H1 (cell line): ENCODE measurements at regions not wholly inside any gene's neighbourhood (a gene's known extent, or its start where the extent isn't known, plus 50 kb on each side); places are given as distances from the start of the nearest gene placed in this dataset.

Source experiments
- CTCF ChIA-PET: fragments of 300-600 bp; sonication (Branson Sonifier 250); formaldehyde crosslinking; loops from one replicate; lab custom pipeline; 2021; ENCODE audit not compliant: partially characterized antibody; lab: Charles Lee
- POLR2A ChIA-PET: fragments of 300-600 bp; sonication (Branson Sonifier 250); formaldehyde crosslinking; loops from one replicate; lab custom pipeline; 2021; ENCODE audit warnings: inconsistent platforms; ENCODE audit not compliant: partially characterized antibody; lab: Charles Lee
- DNase-seq, 2 experiments: peaks; one replicate each; pipeline versions ENCODE4 v3.0.0 to v3.0.0-alpha.2; 2010 to 2022; ENCODE audit warnings: low spot score in 2 of 2, low read depth in 1 of 2, mixed read lengths in 1 of 2
- FAIRE-seq: peaks from 2 replicates; lab custom pipeline; 2011; peaks lifted over from hg19 to GRCh38; lab: Jason Lieb, UNC
- H2AFZ ChIP-seq: 2 replicates; pipeline ENCODE4 v1.8.1; 2012; ENCODE audit warnings: low read length, inconsistent platforms
- H2AK5ac ChIP-seq: 2 replicates; pipeline ENCODE4 v1.6.1; 2013; ENCODE audit warnings: low read depth, low read length
- H2BK120ac ChIP-seq: replicated peaks from 2 replicates; pipeline ENCODE3; 2013; ENCODE audit warnings: low read depth, low read length, inconsistent platforms
- H2BK12ac ChIP-seq: 2 replicates; pipeline ENCODE4 v1.6.1; 2013; ENCODE audit warnings: low read depth, low read length
- H2BK15ac ChIP-seq: 2 replicates; pipeline ENCODE4 v1.6.1; 2013; ENCODE audit warnings: low read length
- H2BK20ac ChIP-seq: 2 replicates; pipeline ENCODE4 v1.6.1; 2013; ENCODE audit warnings: low read length
- H2BK5ac ChIP-seq: 2 replicates; pipeline ENCODE4 v1.6.1; 2013; ENCODE audit warnings: low read depth, low read length
- H3K14ac ChIP-seq: 2 replicates; pipeline ENCODE4 v1.6.1; 2013; ENCODE audit warnings: inconsistent platforms; ENCODE audit not compliant: insufficient read length
- H3K18ac ChIP-seq: 2 replicates; pipeline ENCODE4 v1.6.1; 2013; ENCODE audit warnings: low read length; ENCODE audit errors: extremely low read depth
- H3K23ac ChIP-seq: 2 replicates; pipeline ENCODE4 v1.6.1; 2013; ENCODE audit warnings: inconsistent platforms; ENCODE audit not compliant: insufficient read length
- H3K23me2 ChIP-seq: 2 replicates; pipeline ENCODE4 v1.6.1; 2013; ENCODE audit warnings: low read depth, low read length
- H3K27ac ChIP-seq: 2 replicates; pipeline ENCODE4 v1.6.1; 2011; ENCODE audit warnings: low read depth, low read length, inconsistent platforms
- H3K27me3 ChIP-seq, 4 experiments: replicated peaks in 1 of 4; 1 replicate in 1 of 4; 2 replicates in 3 of 4; pipeline versions ENCODE4 v1.6.1 to v1.8.1; 2011 to 2013; ENCODE audit warnings: low read length in 3 of 4, mild to moderate bottlenecking in 3 of 4, inconsistent platforms in 2 of 4, mixed read lengths in 2 of 4, moderate library complexity in 1 of 4; ENCODE audit not compliant: control insufficient read depth in 3 of 4, insufficient read depth in 3 of 4; ENCODE audit errors: extremely low read depth in 1 of 4
- H3K36me3 ChIP-seq, 4 experiments: 2 replicates each; pipeline versions ENCODE4 v1.6.1 to v1.8.1; 2011 to 2013; ENCODE audit warnings: mild to moderate bottlenecking in 4 of 4, low read length in 3 of 4, moderate library complexity in 2 of 4, control low read depth in 1 of 4, inconsistent platforms in 1 of 4; ENCODE audit not compliant: insufficient read depth in 4 of 4, control insufficient read depth in 2 of 4
- H3K4ac ChIP-seq: replicated peaks from 2 replicates; pipeline ENCODE3; 2013; ENCODE audit warnings: low read length, low read depth, mixed read lengths, inconsistent platforms; ENCODE audit not compliant: insufficient read length
- H3K4me1 ChIP-seq, 4 experiments: replicated peaks in 1 of 4; 1 replicate in 1 of 4; 2 replicates in 3 of 4; pipeline versions ENCODE4 v1.6.1 to v1.8.1; 2011 to 2013; ENCODE audit warnings: low read length in 3 of 4, inconsistent platforms in 2 of 4, mixed read lengths in 1 of 4; ENCODE audit not compliant: insufficient read depth in 4 of 4, control insufficient read depth in 3 of 4
- H3K4me2 ChIP-seq, 2 experiments: 2 replicates each; pipeline versions ENCODE4 v1.6.1 to v1.8.1; 2011 to 2013; ENCODE audit warnings: low read depth in 2 of 2, low read length in 2 of 2, control low read depth in 1 of 2, inconsistent platforms in 1 of 2, mild to moderate bottlenecking in 1 of 2; ENCODE audit not compliant: insufficient read depth in 1 of 2
- H3K4me3 ChIP-seq, 4 experiments: fragments of 200-600, 300-600 bp in 1 of 4; sonication (generic), shearing (Covaris generic), sonication (Bioruptor Twin) in 1 of 4; 2 replicates each; pipeline versions ENCODE4 v1.5.1 to v1.8.1; 2011 to 2016; ENCODE audit warnings: low read length in 4 of 4, low read depth in 3 of 4, control low read depth in 2 of 4, inconsistent platforms in 2 of 4, mild to moderate bottlenecking in 2 of 4, mixed read lengths in 1 of 4, moderate library complexity in 1 of 4; ENCODE audit not compliant: insufficient read depth in 2 of 4; ENCODE audit errors: extremely low read depth in 1 of 4
- H3K56ac ChIP-seq: replicated peaks from 2 replicates; pipeline ENCODE3; 2013; ENCODE audit warnings: low read depth, mild to moderate bottlenecking, mixed read lengths, low read length, inconsistent platforms; ENCODE audit not compliant: insufficient read length
- H3K79me1 ChIP-seq: 2 replicates; pipeline ENCODE4 v1.6.1; 2013; ENCODE audit warnings: low read depth, low read length, control low read depth
- H3K79me2 ChIP-seq, 2 experiments: 2 replicates each; pipeline versions ENCODE4 v1.6.1 to v1.8.1; 2012 to 2013; ENCODE audit warnings: low read length in 2 of 2, mild to moderate bottlenecking in 2 of 2, inconsistent platforms in 1 of 2; ENCODE audit not compliant: insufficient read depth in 2 of 2, control insufficient read depth in 1 of 2
- H3K9ac ChIP-seq, 4 experiments: replicated peaks in 1 of 4; 1 replicate in 1 of 4; 2 replicates in 3 of 4; pipeline versions ENCODE4 v1.6.1 to v1.8.1; 2011 to 2013; ENCODE audit warnings: low read depth in 3 of 4, low read length in 3 of 4, control low read depth in 2 of 4, mild to moderate bottlenecking in 2 of 4, moderate library complexity in 2 of 4, inconsistent platforms in 1 of 4; ENCODE audit errors: extremely low read depth in 1 of 4
- H3K9me3 ChIP-seq, 2 experiments: 2 replicates each; pipeline versions ENCODE4 v1.6.1 to v1.8.1; 2012 to 2013; ENCODE audit warnings: mild to moderate bottlenecking in 2 of 2, moderate library complexity in 2 of 2, control low read depth in 1 of 2, inconsistent platforms in 1 of 2, low read depth in 1 of 2, low read length in 1 of 2, mixed read lengths in 1 of 2; ENCODE audit not compliant: insufficient read depth in 2 of 2
- H4K20me1 ChIP-seq, 2 experiments: replicated peaks in 1 of 2; 2 replicates each; pipeline versions ENCODE3 to v1.8.1; 2011 to 2013; ENCODE audit warnings: inconsistent platforms in 2 of 2, low read length in 2 of 2, mild to moderate bottlenecking in 1 of 2; ENCODE audit not compliant: insufficient read depth in 2 of 2, control insufficient read depth in 1 of 2
- H4K5ac ChIP-seq: 2 replicates; pipeline ENCODE4 v1.6.1; 2013; ENCODE audit warnings: low read length, low read depth, mixed read lengths, inconsistent platforms; ENCODE audit not compliant: insufficient read length
- H4K8ac ChIP-seq: 2 replicates; pipeline ENCODE4 v1.8.0; 2013; ENCODE audit warnings: mild to moderate bottlenecking, moderate library complexity, low read length, inconsistent platforms; ENCODE audit not compliant: insufficient read depth; ENCODE audit errors: extremely low read depth
- H4K91ac ChIP-seq: replicated peaks from 2 replicates; pipeline ENCODE3; 2013; ENCODE audit warnings: low read length, mixed read lengths, inconsistent platforms; ENCODE audit not compliant: insufficient read length
- BACH1 ChIP-seq: IDR thresholded peaks from 2 replicates; pipeline ENCODE4 v1.6.1; 2012; ENCODE audit warnings: low read length, improper control_type of control experiment
- CEBPB ChIP-seq: IDR thresholded peaks from 2 replicates; pipeline ENCODE4 v1.6.1; 2012; ENCODE audit warnings: low read depth, low read length
- CHD1 ChIP-seq: IDR thresholded peaks from 2 replicates; pipeline ENCODE4 v1.6.1; 2012; ENCODE audit warnings: low read depth, low read length, improper control_type of control experiment
- EP300 ChIP-seq, 2 experiments: IDR thresholded peaks; 1 replicate in 1 of 2; 2 replicates in 1 of 2; pipeline ENCODE4 v1.6.1; 2011 to 2012; ENCODE audit warnings: low read depth in 2 of 2, low read length in 2 of 2, mild to moderate bottlenecking in 2 of 2, borderline replicate concordance in 1 of 2, inconsistent platforms in 1 of 2, moderate library complexity in 1 of 2
- HDAC6 ChIP-seq: IDR thresholded peaks from one replicate; pipeline ENCODE4 v1.7.1; 2012; ENCODE audit warnings: low read depth, mild to moderate bottlenecking, inconsistent platforms, low read length, moderate library complexity
- KDM5A ChIP-seq: fragments of 200-600 bp; IDR thresholded peaks from 2 replicates; pipeline ENCODE4 v1.7.1; 2012; ENCODE audit warnings: mild to moderate bottlenecking, low read length, inconsistent platforms, mixed read lengths
- POLR2AphosphoS5 ChIP-seq: IDR thresholded peaks from 2 replicates; pipeline ENCODE4 v1.6.1; 2011; ENCODE audit warnings: low read depth, low read length
- RAD21 ChIP-seq, 2 experiments: IDR thresholded peaks in 1 of 2; conservative IDR thresholded peaks in 1 of 2; 2 replicates each; pipeline ENCODE4 v1.6.1; 2011; ENCODE audit warnings: low read depth in 2 of 2, low read length in 2 of 2, improper control_type of control experiment in 1 of 2, inconsistent platforms in 1 of 2, mild to moderate bottlenecking in 1 of 2, moderate library complexity in 1 of 2
- RNF2 ChIP-seq: fragments of 200-900, 300-1000 bp; sonication (generic); IDR thresholded peaks from 2 replicates; pipeline ENCODE4 v1.7.1; 2016; ENCODE audit warnings: borderline replicate concordance, low read depth, mild to moderate bottlenecking, antibody characterized with exemption, low read length; ENCODE audit not compliant: poor library complexity, severe bottlenecking; ENCODE audit errors: missing control alignments
- RXRA ChIP-seq: IDR thresholded peaks from 2 replicates; pipeline ENCODE4 v1.6.1; 2011; ENCODE audit warnings: low read depth, mild to moderate bottlenecking, low read length, moderate library complexity; ENCODE audit not compliant: insufficient read depth
- SAP30 ChIP-seq: fragments of 300-600 bp; sonication (generic); IDR thresholded peaks from 2 replicates; pipeline ENCODE4 v1.7.1; 2012; ENCODE audit warnings: low read length, moderate library complexity, mild to moderate bottlenecking, inconsistent platforms; ENCODE audit not compliant: insufficient read depth, insufficient replicate concordance
- SP1 ChIP-seq: IDR thresholded peaks from 2 replicates; pipeline ENCODE4 v1.6.1; 2011; ENCODE audit warnings: low read depth, low read length
- SRF ChIP-seq: IDR thresholded peaks from 2 replicates; pipeline ENCODE4 v1.6.1; 2011; ENCODE audit warnings: mild to moderate bottlenecking, low read depth, low read length, moderate library complexity
- WGBS, 2 experiments: shearing (Covaris generic) in 1 of 2; methylation state at CpG; one replicate each; pipeline versions ENCODE4 v1.1.6 to v1.1.7; 2013 to 2015; ENCODE audit warnings: low lambda C conversion rate in 2 of 2, mixed read lengths in 2 of 2, inconsistent platforms in 1 of 2, low coverage in 1 of 2, missing lambda C conversion rate in 1 of 2; ENCODE audit not compliant: insufficient replicate concordance in 2 of 2, insufficient coverage in 1 of 2, insufficient read length in 1 of 2; ENCODE audit errors: extremely low coverage in 1 of 2, missing lambda C conversion rate in 1 of 2; 5-methylcytosine and 5-hydroxymethylcytosine counted together

DNA sequence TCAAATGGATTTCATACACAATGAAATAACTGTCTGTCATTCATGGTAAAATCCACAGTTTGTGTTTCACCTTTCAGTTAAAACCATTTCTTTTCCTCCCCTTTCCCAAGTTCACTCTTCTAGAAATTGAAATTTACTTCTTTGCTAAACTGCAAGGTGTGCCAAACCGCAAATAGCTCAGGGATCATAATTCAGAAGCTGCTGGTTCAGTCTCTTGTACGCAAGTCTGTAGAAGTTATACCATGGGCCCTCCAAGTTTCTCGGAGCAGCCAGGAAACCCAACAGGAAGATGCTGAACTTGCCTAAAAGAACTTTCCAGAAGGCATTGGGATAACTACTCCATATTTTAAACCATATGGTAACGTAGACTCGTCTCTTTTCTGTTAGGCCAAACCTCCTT, 268.9 kb downstream of the FLRT2 start:
- no peak overlapping the region for H2BK5ac ChIP-seq
- H2AFZ ChIP-seq = no peak overlapping the region
- POLR2A ChIA-PET = interaction anchor here (0.6 kb wide), 1 partner anchor 12 kb away, joined by 3 read pairs; no protein-coding TSS in a partner anchor
- no peak overlapping the region for H3K27ac ChIP-seq
- no peak overlapping the region for H2BK120ac ChIP-seq
- H3K79me2 ChIP-seq = no peaks in the 10 kb centered on the region
- H3K4ac ChIP-seq = no peak overlapping the region
- H4K5ac ChIP-seq = no peak overlapping the region
- WGBS, 2 experiments = 79% methylated on average over 5 of the region's 5 CpGs; no CpG with 5 or more reads in 1 of the 2 experiments
- H3K79me1 ChIP-seq = no peaks in the 10 kb centered on the region
- no peak for DNase-seq
- no peak overlapping the region for H3K23ac ChIP-seq
- no peaks in the 10 kb centered on the region for H3K27me3 ChIP-seq
- FAIRE-seq = no peak
- H3K56ac ChIP-seq = no peak overlapping the region
- no peak overlapping the region for H2AK5ac ChIP-seq
- no peak overlapping the region for H3K4me2 ChIP-seq
- no peaks in the 10 kb centered on the region for H4K20me1 ChIP-seq
- H3K36me3 ChIP-seq = no peaks in the 10 kb centered on the region
- no peak overlapping the region for H3K4me3 ChIP-seq
- no peak overlapping the region for H2BK15ac ChIP-seq
- no peaks in the 10 kb centered on the region for H3K23me2 ChIP-seq
- H4K8ac ChIP-seq = no peak overlapping the region
- H3K4me1 ChIP-seq = no peaks in the 10 kb centered on the region
- no peak overlapping the region for H3K14ac ChIP-seq
- H3K18ac ChIP-seq = no peak overlapping the region
- H3K9me3 ChIP-seq = no peaks in the 10 kb centered on the region
- TF ChIP-seq RNF2 (no peak), POLR2AphosphoS5 (no peak), SAP30 (no peak), SP1 (no peak), CEBPB (no peak), CHD1 (no peak), BACH1 (no peak), EP300 (IDR thresholded peaks at IDR 0.05; ENCODE audit: borderline replicate concordance in 1 of 2, low read depth in 2 of 2, low read length in 2 of 2) (no peak), HDAC6 (no peak), RXRA (no peak), SRF (no peak), KDM5A (no peak), RAD21 (IDR thresholded peaks at IDR 0.05 in 1 of 2, conservative IDR thresholded peaks at IDR 0.05 in 1 of 2; ENCODE audit: low read depth in 2 of 2, low read length in 2 of 2) (no peak)
- no peak overlapping the region for H2BK12ac ChIP-seq
- no peak overlapping the region for H2BK20ac ChIP-seq
- no peak overlapping the region for H3K9ac ChIP-seq
- CTCF ChIA-PET = interaction anchor here (0.6 to 1.3 kb wide), 2 partner anchors 12 to 343 kb away, joined by 3 read pairs; no protein-coding TSS in a partner anchor
- H4K91ac ChIP-seq = no peak overlapping the region
